ENCODE measurements at regions not wholly inside any gene's neighbourhood (a gene's known extent, or its start where the extent isn't known, plus 50 kb on each side); places are given as distances from the start of the nearest gene placed in this dataset.
A peak's percentile ranks its signal among the peaks of the same experiment; 100 is the strongest.

DNA sequence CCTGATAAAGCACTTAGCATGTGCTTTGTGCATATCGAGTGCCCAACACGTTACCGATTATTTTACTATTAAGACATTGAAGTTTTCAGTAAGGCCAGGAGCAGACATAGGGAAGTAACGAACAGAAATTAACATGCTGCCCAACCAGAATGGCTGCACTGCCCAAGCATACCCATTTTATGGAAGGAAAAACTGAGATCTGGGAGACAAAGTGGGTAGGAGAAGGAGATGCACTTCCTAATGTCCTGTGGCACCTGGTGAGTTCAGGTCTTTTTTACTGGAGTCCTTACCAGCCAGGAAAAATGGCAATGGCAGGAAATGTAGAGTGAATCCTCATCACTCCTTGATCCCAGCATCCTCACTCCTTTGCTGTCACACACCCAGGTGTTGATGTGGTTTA is 768.5 kb downstream of the MED13L start:
- DNase-seq (ENCODE audit: low read depth in 2 of 2), result no peak
- no peak overlapping the region for H3K4me3 ChIP-seq (replicated peaks in 1 of 2; ENCODE audit: low read depth in 2 of 2, low read length in 2 of 2)
- TF ChIP-seq, protein P1, sequence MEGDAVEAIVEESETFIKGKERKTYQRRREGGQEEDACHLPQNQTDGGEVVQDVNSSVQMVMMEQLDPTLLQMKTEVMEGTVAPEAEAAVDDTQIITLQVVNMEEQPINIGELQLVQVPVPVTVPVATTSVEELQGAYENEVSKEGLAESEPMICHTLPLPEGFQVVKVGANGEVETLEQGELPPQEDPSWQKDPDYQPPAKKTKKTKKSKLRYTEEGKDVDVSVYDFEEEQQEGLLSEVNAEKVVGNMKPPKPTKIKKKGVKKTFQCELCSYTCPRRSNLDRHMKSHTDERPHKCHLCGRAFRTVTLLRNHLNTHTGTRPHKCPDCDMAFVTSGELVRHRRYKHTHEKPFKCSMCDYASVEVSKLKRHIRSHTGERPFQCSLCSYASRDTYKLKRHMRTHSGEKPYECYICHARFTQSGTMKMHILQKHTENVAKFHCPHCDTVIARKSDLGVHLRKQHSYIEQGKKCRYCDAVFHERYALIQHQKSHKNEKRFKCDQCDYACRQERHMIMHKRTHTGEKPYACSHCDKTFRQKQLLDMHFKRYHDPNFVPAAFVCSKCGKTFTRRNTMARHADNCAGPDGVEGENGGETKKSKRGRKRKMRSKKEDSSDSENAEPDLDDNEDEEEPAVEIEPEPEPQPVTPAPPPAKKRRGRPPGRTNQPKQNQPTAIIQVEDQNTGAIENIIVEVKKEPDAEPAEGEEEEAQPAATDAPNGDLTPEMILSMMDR (IDR thresholded peaks at IDR 0.05; ENCODE audit: low read depth, low read length), result no peak

DNA sequence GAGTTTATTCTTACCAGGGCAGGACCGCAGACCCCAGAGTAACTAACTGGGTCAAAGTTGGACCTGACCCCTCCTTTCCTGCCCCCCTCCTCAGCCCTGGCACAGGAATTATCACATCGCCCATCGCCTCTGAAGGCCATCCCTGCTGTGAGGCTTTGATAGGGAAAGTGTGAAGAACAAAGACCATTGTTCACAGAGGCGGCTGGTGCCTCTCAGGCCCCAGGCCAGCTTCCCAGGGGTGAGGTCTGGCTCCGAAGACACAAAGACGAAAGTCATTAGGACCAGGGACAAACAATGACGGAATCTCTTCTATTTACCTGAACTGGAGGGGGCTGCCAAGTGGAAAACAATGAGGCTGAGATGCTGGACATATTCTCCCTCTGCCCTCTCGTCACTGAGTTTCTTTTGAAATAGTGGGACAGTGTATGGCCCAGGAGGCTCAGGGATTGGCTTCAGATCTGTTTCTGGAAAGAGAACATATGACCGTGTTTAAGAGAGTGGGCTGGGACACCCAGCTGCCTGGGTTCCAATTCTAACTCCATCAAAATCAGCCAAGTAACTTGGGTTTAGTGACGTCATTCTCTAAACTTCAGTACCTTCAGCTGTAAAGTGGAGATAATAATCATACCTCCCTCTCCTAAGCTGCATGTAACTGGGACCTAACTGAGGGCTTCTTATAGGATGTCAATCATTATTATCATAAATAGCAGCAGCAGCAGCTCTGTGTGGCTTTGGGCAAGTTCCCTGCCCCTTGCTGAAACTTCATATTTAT is 769.4 kb downstream of the MED13L start:
- no peak overlapping the region for H3K4me3 ChIP-seq (replicated peaks in 1 of 2; ENCODE audit: low read depth in 2 of 2, low read length in 2 of 2)
- DNase-seq (ENCODE audit: low read depth in 2 of 2), result no peak
- TF ChIP-seq, protein P1 (IDR thresholded peaks at IDR 0.05; ENCODE audit: low read depth, low read length), result no peak

DNA sequence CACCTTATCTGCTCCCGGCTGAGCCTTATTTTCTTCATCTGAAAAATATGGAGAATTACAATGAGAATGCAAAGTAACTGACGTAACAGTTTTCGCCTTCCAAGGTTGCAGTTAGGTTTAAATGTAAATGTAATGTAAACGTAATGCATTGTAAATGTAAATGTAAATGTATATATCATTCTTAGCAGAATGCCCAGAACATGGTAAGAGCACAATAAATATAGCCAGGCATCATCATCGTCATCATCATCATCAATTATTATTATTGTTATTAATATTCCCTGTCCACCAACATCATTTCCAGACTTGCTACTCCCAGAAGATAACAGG is 770.0 kb downstream of the MED13L start:
- TF ChIP-seq, protein P1 (IDR thresholded peaks at IDR 0.05; ENCODE audit: low read depth, low read length), result no peak
- DNase-seq (ENCODE audit: low read depth in 2 of 2), result no peak
- H3K4me3 ChIP-seq (replicated peaks in 1 of 2; ENCODE audit: low read depth in 2 of 2, low read length in 2 of 2), result no peak overlapping the region

DNA sequence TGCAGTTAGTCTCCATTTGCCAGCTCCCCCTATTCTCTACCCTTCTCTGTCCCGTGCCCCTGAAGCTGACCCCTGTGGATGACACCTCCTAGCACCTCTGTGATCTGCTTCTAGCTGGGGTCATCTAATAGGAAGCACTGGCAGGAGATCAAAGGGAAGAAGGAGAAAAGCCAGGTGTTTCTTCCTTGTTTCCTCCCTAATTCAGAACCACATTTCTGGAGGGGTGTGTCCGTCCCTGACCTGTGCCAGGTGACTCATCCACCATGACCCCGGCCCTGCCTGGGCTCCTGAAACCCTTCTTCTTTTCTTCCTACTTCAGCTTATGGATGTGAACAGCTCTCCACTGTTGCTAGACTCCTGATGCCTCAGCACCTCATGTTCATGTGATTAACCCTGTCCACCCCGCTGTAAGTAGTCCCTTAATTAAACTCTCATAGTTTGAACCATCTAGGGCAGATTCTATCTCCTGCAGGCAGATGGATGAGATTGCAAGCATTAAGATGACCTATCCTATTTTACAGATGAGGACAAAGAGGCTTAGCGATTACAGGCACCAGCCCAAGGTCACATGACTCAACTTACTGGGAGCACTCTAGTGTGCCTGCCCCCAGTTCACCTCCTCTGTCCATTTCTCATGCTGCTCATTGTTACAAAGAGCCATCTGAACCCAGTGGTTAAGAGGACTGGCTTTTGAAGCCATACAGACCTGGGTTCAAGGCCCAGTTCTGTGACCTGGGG is 770.5 kb downstream of the MED13L start:
- TF ChIP-seq, protein P1 (IDR thresholded peaks at IDR 0.05; ENCODE audit: low read depth, low read length), result no peak

DNA sequence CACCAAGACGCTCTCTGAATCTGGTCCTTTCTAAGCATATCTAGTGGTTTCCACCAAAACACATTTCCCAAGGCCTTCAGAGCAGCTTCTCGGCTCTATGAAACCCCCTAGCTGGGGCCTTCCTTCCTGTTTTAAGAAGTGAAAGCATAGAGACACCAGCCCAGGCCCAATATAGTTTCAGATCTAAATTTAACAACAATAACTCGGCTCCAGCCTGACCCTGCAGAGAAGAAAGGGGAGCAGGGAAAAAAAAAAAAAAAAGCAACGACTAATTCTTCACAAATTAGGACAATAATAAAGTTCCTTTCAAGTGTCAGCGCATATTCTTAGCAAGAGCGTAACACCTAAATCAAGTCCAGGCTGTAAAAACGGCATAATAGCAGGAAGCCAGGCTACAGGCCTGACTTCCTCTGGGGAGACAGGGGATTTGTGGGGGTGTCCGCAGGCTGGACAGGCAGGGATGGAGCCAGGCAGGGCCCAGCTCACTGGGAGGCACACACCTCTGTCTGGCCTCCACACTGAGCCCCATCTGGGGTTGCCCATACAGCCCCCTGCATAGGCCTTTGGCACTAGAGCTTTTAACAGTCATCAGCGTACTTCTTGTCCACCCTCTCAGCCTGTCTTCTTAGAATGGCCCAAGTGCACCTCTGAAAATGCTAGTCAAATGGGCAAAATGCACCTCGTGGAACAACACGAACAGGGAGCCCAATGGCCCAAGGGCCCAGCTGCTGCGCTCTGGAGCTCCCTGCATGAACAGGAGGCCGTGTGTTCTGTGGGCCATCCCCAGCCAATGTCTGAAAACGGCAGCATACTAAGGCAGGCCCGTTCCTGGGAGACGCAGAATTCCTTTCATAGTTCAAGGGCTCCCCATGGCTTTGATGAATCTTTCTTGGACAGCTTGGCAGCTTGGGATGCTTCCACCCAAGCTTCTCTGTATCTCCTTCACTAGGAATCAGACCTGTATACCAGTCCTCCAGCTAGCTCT is 772.9 kb downstream of the MED13L start:
- no peak overlapping the region for H3K4me3 ChIP-seq (replicated peaks in 1 of 2; ENCODE audit: low read depth in 2 of 2, low read length in 2 of 2)
- TF ChIP-seq, protein P1 (IDR thresholded peaks at IDR 0.05; ENCODE audit: low read depth, low read length), result no peak
- no peak for DNase-seq (ENCODE audit: low read depth in 2 of 2)

More for the DNA sequence above, 770.5 kb downstream of the MED13L start:
- no peak for DNase-seq (ENCODE audit: low read depth in 2 of 2)
- H3K4me3 ChIP-seq (replicated peaks in 1 of 2; ENCODE audit: low read depth in 2 of 2, low read length in 2 of 2), result no peak overlapping the region

DNA sequence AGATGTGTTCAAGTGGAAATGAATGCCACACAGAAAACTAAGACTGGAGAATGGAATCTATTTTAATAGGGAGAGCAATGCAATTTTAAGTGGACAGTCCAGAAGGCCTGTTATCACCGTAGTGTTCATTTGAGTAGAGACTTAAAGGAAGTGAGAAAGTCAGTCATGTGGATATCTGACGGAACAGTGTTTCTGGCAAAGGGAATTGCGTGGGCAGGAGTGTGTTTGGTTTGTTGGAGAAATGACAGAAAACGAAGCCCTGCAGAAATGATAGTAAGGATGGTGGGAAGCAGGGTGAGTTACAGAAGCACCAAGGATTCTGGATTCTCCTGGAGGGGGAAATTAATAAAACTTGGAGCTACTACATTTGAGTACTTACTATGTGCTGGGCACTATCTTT is 776.6 kb downstream of the MED13L start:
- peak in 1 of 2 donors; percentile 20 for DNase-seq (ENCODE audit: low read depth in 2 of 2)
- H3K4me3 ChIP-seq (replicated peaks in 1 of 2; ENCODE audit: low read depth in 2 of 2, low read length in 2 of 2), result no peak overlapping the region
- TF ChIP-seq, protein P1 (IDR thresholded peaks at IDR 0.05; ENCODE audit: low read depth, low read length), result no peak
